ENCODE measurements at regions not wholly inside any gene's neighbourhood (a gene's known extent, or its start where the extent isn't known, plus 50 kb on each side); places are given as distances from the start of the nearest gene placed in this dataset.
"Not testable (repeated sequence)": the region's sequence is repeated elsewhere in the genome, so short reads cannot be mapped to it uniquely, and the experiment has no call there.

GRCh38 chr5:147140558-147140957 is 94.3 kb upstream of the STK32A start:
- DNase-seq (no peak), ATAC-seq (no peak)
- no peaks in the 10 kb centered on the region for H3K4me1 ChIP-seq (ENCODE audit: low read depth)
- intact Hi-C loops (cut with DNase I, micrococcal nuclease), result no loop called here
- H3K36me3 ChIP-seq (ENCODE audit: low read depth), result no peaks in the 10 kb centered on the region
- no peak for TF ChIP-seq CTCF (IDR thresholded peaks at IDR 0.05)
- no peak overlapping the region for H3K4me3 ChIP-seq
- peaks cover 20% of the 10 kb centered on the region for H3K9me3 ChIP-seq

GRCh38 chr5:147141580-147141979 is 93.2 kb upstream of the STK32A start:
- H3K4me3 ChIP-seq; DNase-seq; ATAC-seq; intact Hi-C loops (cut with DNase I, micrococcal nuclease); H3K4me1 ChIP-seq (ENCODE audit: low read depth); H3K36me3 ChIP-seq (ENCODE audit: low read depth): not testable (repeated sequence)
- peaks cover 20% of the 10 kb centered on the region for H3K9me3 ChIP-seq

- ATAC-seq (no peak), DNase-seq (no peak)
- H3K36me3 ChIP-seq (ENCODE audit: low read depth), result no peaks in the 10 kb centered on the region
- no peaks in the 10 kb centered on the region for H3K4me1 ChIP-seq (ENCODE audit: low read depth)
- intact Hi-C loops (cut with DNase I, micrococcal nuclease), result no loop called here
- H3K9me3 ChIP-seq, result peaks cover 13% of the 10 kb centered on the region
- H3K4me3 ChIP-seq, result no peak overlapping the region
- TF ChIP-seq CTCF (IDR thresholded peaks at IDR 0.05), result no peak
These were observed 91.6 kb upstream of the STK32A start for GRCh38 chr5:147143215-147143614.

GRCh38 chr5:147145328-147145727 is 89.5 kb upstream of the STK32A start:
- TF ChIP-seq CTCF (IDR thresholded peaks at IDR 0.05), result no peak
- intact Hi-C loops (cut with DNase I, micrococcal nuclease), result no loop called here
- no peak for ATAC-seq

GRCh38 chr5:147148715-147149114 is 86.1 kb upstream of the STK32A start:
- ATAC-seq (no peak), DNase-seq (no peak)
- TF ChIP-seq CTCF (IDR thresholded peaks at IDR 0.05), result no peak
- Histone ChIP-seq H3K36me3 (ENCODE audit: low read depth) (no peaks in the 10 kb centered on the region), H3K4me1 (ENCODE audit: low read depth) (no peaks in the 10 kb centered on the region), H3K9me3 (no peaks in the 10 kb centered on the region), H3K4me3 (no peak overlapping the region)
- intact Hi-C loops (cut with DNase I, micrococcal nuclease), result no loop called here

More at GRCh38 chr5:147145328-147145727, 89.5 kb upstream of the STK32A start:
- no peaks in the 10 kb centered on the region for H3K36me3 ChIP-seq (ENCODE audit: low read depth)
- no peaks in the 10 kb centered on the region for H3K9me3 ChIP-seq
- no peak overlapping the region for H3K4me3 ChIP-seq
- H3K4me1 ChIP-seq (ENCODE audit: low read depth), result no peaks in the 10 kb centered on the region
- no peak for DNase-seq

GRCh38 chr5:147152086-147152485 is 82.7 kb upstream of the STK32A start:
- TF ChIP-seq CTCF (IDR thresholded peaks at IDR 0.05), result no peak
- Histone ChIP-seq H3K36me3 (ENCODE audit: low read depth) (no peaks in the 10 kb centered on the region), H3K4me3 (no peak overlapping the region), H3K9me3 (no peaks in the 10 kb centered on the region), H3K4me1 (ENCODE audit: low read depth) (no peaks in the 10 kb centered on the region)
- ATAC-seq, result no peak
- intact Hi-C loops (cut with DNase I, micrococcal nuclease), result no loop called here
- DNase-seq, result no peak
